ENCODE measurements at regions not wholly inside any gene's neighbourhood (a gene's known extent, or its start where the extent isn't known, plus 50 kb on each side); places are given as distances from the start of the nearest gene placed in this dataset.

DNA sequence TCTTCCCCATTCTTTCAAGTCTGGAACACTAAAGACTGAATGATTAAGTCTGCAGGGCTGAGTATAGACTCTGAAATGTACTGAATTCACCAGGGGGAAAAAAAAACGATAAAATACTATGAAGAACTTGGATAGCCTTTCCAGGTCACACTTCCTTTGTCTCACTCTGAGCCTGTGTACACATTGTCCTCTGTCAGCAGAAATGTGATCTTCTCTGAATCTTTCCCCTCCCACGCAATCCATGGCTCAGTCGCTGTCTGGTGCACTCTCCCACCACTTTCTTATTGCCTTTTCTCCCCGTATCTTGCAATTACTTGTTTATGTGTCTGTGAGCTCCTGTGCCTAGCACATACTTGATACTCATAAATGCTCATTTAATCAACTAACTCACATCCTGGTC is 212.6 kb upstream of the RSPO3 start:
- no peak for DNase-seq
- no peaks in the 10 kb centered on the region for H3K27me3 ChIP-seq (replicated peaks in 1 of 7)
- TF ChIP-seq, protein P1, sequence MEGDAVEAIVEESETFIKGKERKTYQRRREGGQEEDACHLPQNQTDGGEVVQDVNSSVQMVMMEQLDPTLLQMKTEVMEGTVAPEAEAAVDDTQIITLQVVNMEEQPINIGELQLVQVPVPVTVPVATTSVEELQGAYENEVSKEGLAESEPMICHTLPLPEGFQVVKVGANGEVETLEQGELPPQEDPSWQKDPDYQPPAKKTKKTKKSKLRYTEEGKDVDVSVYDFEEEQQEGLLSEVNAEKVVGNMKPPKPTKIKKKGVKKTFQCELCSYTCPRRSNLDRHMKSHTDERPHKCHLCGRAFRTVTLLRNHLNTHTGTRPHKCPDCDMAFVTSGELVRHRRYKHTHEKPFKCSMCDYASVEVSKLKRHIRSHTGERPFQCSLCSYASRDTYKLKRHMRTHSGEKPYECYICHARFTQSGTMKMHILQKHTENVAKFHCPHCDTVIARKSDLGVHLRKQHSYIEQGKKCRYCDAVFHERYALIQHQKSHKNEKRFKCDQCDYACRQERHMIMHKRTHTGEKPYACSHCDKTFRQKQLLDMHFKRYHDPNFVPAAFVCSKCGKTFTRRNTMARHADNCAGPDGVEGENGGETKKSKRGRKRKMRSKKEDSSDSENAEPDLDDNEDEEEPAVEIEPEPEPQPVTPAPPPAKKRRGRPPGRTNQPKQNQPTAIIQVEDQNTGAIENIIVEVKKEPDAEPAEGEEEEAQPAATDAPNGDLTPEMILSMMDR (IDR thresholded peaks at IDR 0.05 in 8 of 11, conservative IDR thresholded peaks at IDR 0.05 in 3 of 11) = no peak
- no peak for TF ChIP-seq POLR2A (IDR thresholded peaks at IDR 0.05)
- TF ChIP-seq POLR2AphosphoS5 (IDR thresholded peaks at IDR 0.05) = no peak
- H3K9me3 ChIP-seq = no peaks in the 10 kb centered on the region
- H3K4me1 ChIP-seq = no peaks in the 10 kb centered on the region
- H3K27ac ChIP-seq = no peak overlapping the region
- 70 to 84% (median 76%) methylated on average over 4 of the region's 4 CpGs for WGBS, 5 donors
- H3K36me3 ChIP-seq = no peaks in the 10 kb centered on the region
- H3K4me3 ChIP-seq = no peak overlapping the region
- intact Hi-C loops (cut with DNase I; ENCODE audit: low total_unique reads) = no loop called here

DNA sequence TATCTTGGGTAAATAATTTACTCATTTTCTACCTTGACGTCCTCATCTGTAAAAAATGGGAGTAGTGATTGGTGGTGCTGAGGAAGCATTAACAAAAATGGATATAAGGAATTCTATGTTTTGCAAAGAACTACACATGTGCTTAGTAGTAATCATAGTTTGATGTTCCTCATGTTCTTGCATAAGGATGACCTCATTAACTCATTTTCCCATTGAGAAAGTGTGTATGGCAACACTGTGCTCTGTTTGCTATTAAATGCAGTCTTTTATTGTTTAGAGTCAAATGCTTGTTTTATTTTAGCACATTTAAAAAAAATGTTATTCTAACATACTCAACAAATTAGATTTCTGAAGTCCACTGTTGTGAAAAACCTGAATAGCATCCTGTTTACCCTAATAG is 211.2 kb upstream of the RSPO3 start:
- no peak for DNase-seq
- WGBS, 5 donors = 62 to 85% (median 79%) methylated on average over 1 of the region's 1 CpG

DNA sequence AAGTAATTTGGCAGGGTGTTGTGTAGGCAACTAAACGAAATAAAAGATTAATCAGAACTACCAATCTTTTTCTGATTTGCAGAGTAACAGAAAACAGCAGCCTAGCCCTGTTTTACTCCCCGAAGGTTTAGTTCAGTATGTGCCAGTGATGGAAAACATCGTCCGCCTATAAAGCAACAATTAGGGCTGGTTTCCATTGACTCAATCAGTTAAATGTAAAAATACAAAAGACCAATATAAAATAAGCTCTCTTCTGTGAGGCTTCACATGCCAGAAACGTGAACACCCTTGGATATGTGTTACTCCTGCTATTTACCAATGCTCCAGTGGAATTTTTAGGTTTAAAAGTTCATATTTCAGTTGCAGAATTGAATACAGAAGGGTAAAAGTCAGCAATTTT is 210.5 kb upstream of the RSPO3 start:
- intact Hi-C loops (cut with DNase I; ENCODE audit: low total_unique reads) = no loop called here
- no peak for DNase-seq
- 73 to 78% (median 76%) methylated on average over 5 of the region's 5 CpGs for WGBS, 5 donors
- Histone ChIP-seq H3K27ac (no peak overlapping the region), H3K9me3 (no peaks in the 10 kb centered on the region), H3K36me3 (no peaks in the 10 kb centered on the region), H3K4me1 (no peaks in the 10 kb centered on the region), H3K27me3 (replicated peaks in 1 of 7) (no peaks in the 10 kb centered on the region), H3K4me3 (no peak overlapping the region)
- TF ChIP-seq POLR2AphosphoS5 (IDR thresholded peaks at IDR 0.05) (no peak), POLR2A (IDR thresholded peaks at IDR 0.05) (no peak)
- TF ChIP-seq, protein P1 (IDR thresholded peaks at IDR 0.05 in 8 of 11, conservative IDR thresholded peaks at IDR 0.05 in 3 of 11) = no peak

More for the DNA sequence above, 211.2 kb upstream of the RSPO3 start:
- H3K36me3 ChIP-seq = no peaks in the 10 kb centered on the region
- no peak overlapping the region for H3K27ac ChIP-seq
- H3K4me3 ChIP-seq = no peak overlapping the region
- no peaks in the 10 kb centered on the region for H3K27me3 ChIP-seq (replicated peaks in 1 of 7)
- no peaks in the 10 kb centered on the region for H3K4me1 ChIP-seq
- TF ChIP-seq POLR2A (IDR thresholded peaks at IDR 0.05) (no peak), POLR2AphosphoS5 (IDR thresholded peaks at IDR 0.05) (no peak)
- TF ChIP-seq, protein P1 (IDR thresholded peaks at IDR 0.05 in 8 of 11, conservative IDR thresholded peaks at IDR 0.05 in 3 of 11) = no peak
- intact Hi-C loops (cut with DNase I; ENCODE audit: low total_unique reads) = no loop called here
- H3K9me3 ChIP-seq = no peaks in the 10 kb centered on the region

DNA sequence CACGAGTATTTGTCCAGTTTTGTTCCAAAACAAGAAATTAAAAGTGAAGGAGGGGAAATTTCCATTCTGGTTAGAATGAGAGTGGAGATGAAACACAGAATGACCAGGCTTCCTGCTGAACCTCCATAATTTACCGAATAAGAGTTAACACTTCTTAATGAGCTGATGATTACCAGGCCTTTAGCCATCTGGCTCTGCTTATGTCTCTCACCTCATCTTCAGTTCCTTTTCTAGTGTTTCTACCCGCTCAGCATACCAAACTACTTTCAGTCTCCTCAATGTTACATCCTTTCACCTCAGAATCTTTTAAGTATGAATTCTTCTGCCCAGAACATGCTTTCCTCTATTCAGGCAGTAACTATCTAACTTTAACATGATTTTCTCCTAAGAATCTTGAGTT is 209.0 kb upstream of the RSPO3 start:
- no peaks in the 10 kb centered on the region for H3K9me3 ChIP-seq
- no peak overlapping the region for H3K4me3 ChIP-seq
- H3K36me3 ChIP-seq = no peaks in the 10 kb centered on the region
- DNase-seq = no peak
- H3K4me1 ChIP-seq = no peaks in the 10 kb centered on the region
- no peaks in the 10 kb centered on the region for H3K27me3 ChIP-seq (replicated peaks in 1 of 7)
- WGBS, 5 donors = 59 to 74% (median 62%) methylated on average over 3 of the region's 3 CpGs
- no peak for TF ChIP-seq POLR2A (IDR thresholded peaks at IDR 0.05)
- no peak for TF ChIP-seq POLR2AphosphoS5 (IDR thresholded peaks at IDR 0.05)
- TF ChIP-seq, protein P1 (IDR thresholded peaks at IDR 0.05 in 8 of 11, conservative IDR thresholded peaks at IDR 0.05 in 3 of 11) = no peak
- H3K27ac ChIP-seq = no peak overlapping the region
- intact Hi-C loops (cut with DNase I; ENCODE audit: low total_unique reads) = no loop called here

Data from spleen (tissue), 11 donors.